ENCODE measurements at regions not wholly inside any gene's neighbourhood (a gene's known extent, or its start where the extent isn't known, plus 50 kb on each side); places are given as distances from the start of the nearest gene placed in this dataset.
"Not testable (repeated sequence)": the region's sequence is repeated elsewhere in the genome, so short reads cannot be mapped to it uniquely, and the experiment has no call there.

GRCh38 chr14:45906257-45906656, 653.3 kb upstream of the MIS18BP1 start:
- H3K27me3 ChIP-seq (ENCODE audit: control insufficient read depth, insufficient read depth, low read length) = no peaks in the 10 kb centered on the region
- H3K4me1 ChIP-seq (ENCODE audit: control insufficient read depth, insufficient read depth, low read length) = no peaks in the 10 kb centered on the region
- H3K9me3 ChIP-seq (ENCODE audit: control insufficient read depth, insufficient read depth, low read length) = no peaks in the 10 kb centered on the region
- H3K4me3 ChIP-seq (ENCODE audit: low read depth, low read length) = no peak overlapping the region
- no peaks in the 10 kb centered on the region for H3K36me3 ChIP-seq (ENCODE audit: control insufficient read depth, insufficient read depth, low read length)
- no peak overlapping the region for H3K9ac ChIP-seq (ENCODE audit: low read depth, low read length)

GRCh38 chr14:45905672-45906071, 652.7 kb upstream of the MIS18BP1 start:
- no peaks in the 10 kb centered on the region for H3K27me3 ChIP-seq (ENCODE audit: control insufficient read depth, insufficient read depth, low read length)
- no peaks in the 10 kb centered on the region for H3K36me3 ChIP-seq (ENCODE audit: control insufficient read depth, insufficient read depth, low read length)
- H3K4me1 ChIP-seq (ENCODE audit: control insufficient read depth, insufficient read depth, low read length) = no peaks in the 10 kb centered on the region
- no peak overlapping the region for H3K9ac ChIP-seq (ENCODE audit: low read depth, low read length)
- H3K9me3 ChIP-seq (ENCODE audit: control insufficient read depth, insufficient read depth, low read length) = no peaks in the 10 kb centered on the region
- H3K4me3 ChIP-seq (ENCODE audit: low read depth, low read length) = no peak overlapping the region

GRCh38 chr14:45904314-45904713, 651.3 kb upstream of the MIS18BP1 start:
- Histone ChIP-seq H3K9me3 (ENCODE audit: control insufficient read depth, insufficient read depth, low read length) (no peaks in the 10 kb centered on the region), H3K4me1 (ENCODE audit: control insufficient read depth, insufficient read depth, low read length) (no peaks in the 10 kb centered on the region), H3K27me3 (ENCODE audit: control insufficient read depth, insufficient read depth, low read length) (no peaks in the 10 kb centered on the region), H3K36me3 (ENCODE audit: control insufficient read depth, insufficient read depth, low read length) (no peaks in the 10 kb centered on the region), H3K4me3 (ENCODE audit: low read depth, low read length) (no peak overlapping the region), H3K9ac (ENCODE audit: low read depth, low read length) (no peak overlapping the region)

- no peaks in the 10 kb centered on the region for H3K27me3 ChIP-seq (ENCODE audit: control insufficient read depth, insufficient read depth, low read length)
- no peaks in the 10 kb centered on the region for H3K36me3 ChIP-seq (ENCODE audit: control insufficient read depth, insufficient read depth, low read length)
- H3K9ac ChIP-seq (ENCODE audit: low read depth, low read length) = no peak overlapping the region
- H3K9me3 ChIP-seq (ENCODE audit: control insufficient read depth, insufficient read depth, low read length) = no peaks in the 10 kb centered on the region
- no peak overlapping the region for H3K4me3 ChIP-seq (ENCODE audit: low read depth, low read length)
- H3K4me1 ChIP-seq (ENCODE audit: control insufficient read depth, insufficient read depth, low read length) = no peaks in the 10 kb centered on the region
Observed at GRCh38 chr14:45902241-45902640, 649.2 kb upstream of the MIS18BP1 start.

GRCh38 chr14:45897439-45897838, 644.4 kb upstream of the MIS18BP1 start:
- no peaks in the 10 kb centered on the region for H3K9me3 ChIP-seq (ENCODE audit: control insufficient read depth, insufficient read depth, low read length)

GRCh38 chr14:45893127-45893526, 640.1 kb upstream of the MIS18BP1 start:
- no peaks in the 10 kb centered on the region for H3K9me3 ChIP-seq (ENCODE audit: control insufficient read depth, insufficient read depth, low read length)
- H3K9ac ChIP-seq (ENCODE audit: low read depth, low read length) = no peak overlapping the region
- peaks cover 4% of the 10 kb centered on the region for H3K4me1 ChIP-seq (ENCODE audit: control insufficient read depth, insufficient read depth, low read length)
- H3K36me3 ChIP-seq (ENCODE audit: control insufficient read depth, insufficient read depth, low read length) = no peaks in the 10 kb centered on the region
- no peak overlapping the region for H3K4me3 ChIP-seq (ENCODE audit: low read depth, low read length)
- H3K27me3 ChIP-seq (ENCODE audit: control insufficient read depth, insufficient read depth, low read length) = no peaks in the 10 kb centered on the region

More at GRCh38 chr14:45897439-45897838, 644.4 kb upstream of the MIS18BP1 start:
- Histone ChIP-seq H3K4me3 (ENCODE audit: low read depth, low read length) (no peak overlapping the region), H3K4me1 (ENCODE audit: control insufficient read depth, insufficient read depth, low read length) (no peaks in the 10 kb centered on the region), H3K9ac (ENCODE audit: low read depth, low read length) (no peak overlapping the region), H3K36me3 (ENCODE audit: control insufficient read depth, insufficient read depth, low read length) (no peaks in the 10 kb centered on the region), H3K27me3 (ENCODE audit: control insufficient read depth, insufficient read depth, low read length) (no peaks in the 10 kb centered on the region)

GRCh38 chr14:45891417-45892080, 638.5 kb upstream of the MIS18BP1 start:
- H3K36me3 ChIP-seq (ENCODE audit: control insufficient read depth, insufficient read depth, low read length) = no peaks in the 10 kb centered on the region
- no peaks in the 10 kb centered on the region for H3K9me3 ChIP-seq (ENCODE audit: control insufficient read depth, insufficient read depth, low read length)
- no peaks in the 10 kb centered on the region for H3K27me3 ChIP-seq (ENCODE audit: control insufficient read depth, insufficient read depth, low read length)
- H3K4me1 ChIP-seq (ENCODE audit: control insufficient read depth, insufficient read depth, low read length) = peaks cover 4% of the 10 kb centered on the region
- no peak overlapping the region for H3K9ac ChIP-seq (ENCODE audit: low read depth, low read length)
- peak overlapping the region; percentile 19 for H3K4me3 ChIP-seq (ENCODE audit: low read depth, low read length)

GRCh38 chr14:45888766-45889285, 635.8 kb upstream of the MIS18BP1 start:
- not testable (repeated sequence) for H3K9me3 ChIP-seq (ENCODE audit: control insufficient read depth, insufficient read depth, low read length); H3K4me1 ChIP-seq (ENCODE audit: control insufficient read depth, insufficient read depth, low read length); H3K36me3 ChIP-seq (ENCODE audit: control insufficient read depth, insufficient read depth, low read length); H3K27me3 ChIP-seq (ENCODE audit: control insufficient read depth, insufficient read depth, low read length)
- H3K4me3 ChIP-seq (ENCODE audit: low read depth, low read length) = peak overlapping the region; percentile 45
- peak overlapping the region; percentile 16 for H3K9ac ChIP-seq (ENCODE audit: low read depth, low read length)

- H3K9me3 ChIP-seq (ENCODE audit: control insufficient read depth, insufficient read depth, low read length) = no peaks in the 10 kb centered on the region
Observed at GRCh38 chr14:45877981-45878380, 625.0 kb upstream of the MIS18BP1 start.

GRCh38 chr14:45868863-45869262, 615.9 kb upstream of the MIS18BP1 start:
- Histone ChIP-seq H3K27me3 (ENCODE audit: control insufficient read depth, insufficient read depth, low read length) (no peaks in the 10 kb centered on the region), H3K9ac (ENCODE audit: low read depth, low read length) (no peak overlapping the region), H3K9me3 (ENCODE audit: control insufficient read depth, insufficient read depth, low read length) (peaks cover 6% of the 10 kb centered on the region), H3K36me3 (ENCODE audit: control insufficient read depth, insufficient read depth, low read length) (no peaks in the 10 kb centered on the region), H3K4me1 (ENCODE audit: control insufficient read depth, insufficient read depth, low read length) (no peaks in the 10 kb centered on the region), H3K4me3 (ENCODE audit: low read depth, low read length) (no peak overlapping the region)

More at GRCh38 chr14:45877981-45878380, 625.0 kb upstream of the MIS18BP1 start:
- Histone ChIP-seq H3K27me3 (ENCODE audit: control insufficient read depth, insufficient read depth, low read length) (no peaks in the 10 kb centered on the region), H3K4me1 (ENCODE audit: control insufficient read depth, insufficient read depth, low read length) (no peaks in the 10 kb centered on the region), H3K4me3 (ENCODE audit: low read depth, low read length) (no peak overlapping the region), H3K9ac (ENCODE audit: low read depth, low read length) (no peak overlapping the region), H3K36me3 (ENCODE audit: control insufficient read depth, insufficient read depth, low read length) (no peaks in the 10 kb centered on the region)

GRCh38 chr14:45868377-45868776, 615.4 kb upstream of the MIS18BP1 start:
- Histone ChIP-seq H3K27me3 (ENCODE audit: control insufficient read depth, insufficient read depth, low read length) (no peaks in the 10 kb centered on the region), H3K4me1 (ENCODE audit: control insufficient read depth, insufficient read depth, low read length) (no peaks in the 10 kb centered on the region), H3K36me3 (ENCODE audit: control insufficient read depth, insufficient read depth, low read length) (no peaks in the 10 kb centered on the region), H3K9me3 (ENCODE audit: control insufficient read depth, insufficient read depth, low read length) (peaks cover 6% of the 10 kb centered on the region), H3K9ac (ENCODE audit: low read depth, low read length) (no peak overlapping the region), H3K4me3 (ENCODE audit: low read depth, low read length) (no peak overlapping the region)

- Histone ChIP-seq H3K4me3 (ENCODE audit: low read depth, low read length) (no peak overlapping the region), H3K36me3 (ENCODE audit: control insufficient read depth, insufficient read depth, low read length) (no peaks in the 10 kb centered on the region), H3K4me1 (ENCODE audit: control insufficient read depth, insufficient read depth, low read length) (no peaks in the 10 kb centered on the region), H3K9ac (ENCODE audit: low read depth, low read length) (no peak overlapping the region), H3K9me3 (ENCODE audit: control insufficient read depth, insufficient read depth, low read length) (peaks cover 6% of the 10 kb centered on the region), H3K27me3 (ENCODE audit: control insufficient read depth, insufficient read depth, low read length) (no peaks in the 10 kb centered on the region)
Observed at GRCh38 chr14:45867046-45867894, 614.3 kb upstream of the MIS18BP1 start.
